Esophagus mucosa (tissue), 1 donor: ENCODE measurements at regions not wholly inside any gene's neighbourhood (a gene's known extent, or its start where the extent isn't known, plus 50 kb on each side); places are given as distances from the start of the nearest gene placed in this dataset.

Experiments
- ATAC-seq: fragments of 200-7000 bp; cut with Tn5 transposase; one replicate; pipeline ENCODE4 v1.9.1; 2020
- donor health status: DM: yes; HTN: yes; CAD: no.

DNA sequence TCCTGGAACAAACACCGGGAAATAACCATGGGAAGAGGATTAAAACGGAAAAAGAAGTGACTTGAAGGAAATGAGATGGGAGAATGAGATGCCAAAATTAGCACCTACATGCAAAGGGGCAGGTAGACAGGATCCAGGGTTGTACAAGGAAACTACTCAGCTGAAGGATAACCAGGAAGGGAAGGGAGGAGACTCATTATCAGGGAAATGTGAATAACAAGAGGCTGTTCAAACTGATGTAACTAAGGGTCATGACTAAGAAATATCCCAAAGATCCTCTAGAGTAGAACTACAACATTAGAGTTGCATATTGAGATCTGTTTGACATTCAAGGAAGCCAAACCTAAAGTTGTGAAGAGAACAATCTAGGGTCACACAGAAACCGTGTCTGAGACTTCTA, 166.2 kb upstream of the SP8 start:
- no peak for ATAC-seq

DNA sequence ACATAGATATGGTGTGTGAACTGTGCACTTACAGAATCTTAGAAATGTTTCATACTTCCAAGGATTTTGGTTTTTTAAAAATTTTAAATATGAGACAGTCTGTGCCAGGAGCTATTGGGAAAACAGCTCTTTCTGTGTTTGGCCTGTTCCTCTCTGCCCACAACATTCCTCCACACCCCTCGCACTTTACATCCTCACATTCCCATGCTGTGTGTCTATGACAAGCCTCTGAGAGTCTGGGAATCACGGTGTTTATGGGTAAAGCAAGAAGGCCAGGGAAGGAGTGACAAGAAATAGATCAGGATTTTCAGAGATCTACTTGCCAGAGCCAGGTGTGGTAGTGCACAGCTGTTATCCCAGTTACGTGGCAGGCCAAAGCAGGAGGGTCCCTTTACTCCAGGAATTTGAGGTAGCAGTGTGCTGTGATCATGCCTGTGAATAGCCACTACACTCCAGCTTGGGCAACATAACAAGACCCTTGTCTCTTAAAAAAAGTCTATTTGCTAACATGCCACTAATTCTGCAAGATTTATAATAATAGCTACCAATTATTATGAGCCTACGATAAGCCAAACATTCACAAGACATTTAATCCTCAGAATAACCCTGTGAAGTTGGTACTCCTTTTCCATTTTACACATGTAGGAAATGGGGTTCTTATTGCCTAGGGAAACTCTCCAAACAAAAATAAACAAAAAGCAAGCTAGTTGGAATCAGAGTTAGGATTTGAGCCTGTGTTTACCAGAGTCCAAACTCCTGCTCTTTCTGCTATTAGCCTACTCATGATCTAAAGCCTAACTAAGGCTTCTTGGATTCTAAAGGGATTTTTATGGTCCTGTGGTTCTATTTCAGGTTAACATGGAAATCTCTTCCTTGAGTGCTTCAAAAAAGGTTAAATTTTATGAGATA, 168.3 kb upstream of the SP8 start:
- no peak for ATAC-seq

DNA sequence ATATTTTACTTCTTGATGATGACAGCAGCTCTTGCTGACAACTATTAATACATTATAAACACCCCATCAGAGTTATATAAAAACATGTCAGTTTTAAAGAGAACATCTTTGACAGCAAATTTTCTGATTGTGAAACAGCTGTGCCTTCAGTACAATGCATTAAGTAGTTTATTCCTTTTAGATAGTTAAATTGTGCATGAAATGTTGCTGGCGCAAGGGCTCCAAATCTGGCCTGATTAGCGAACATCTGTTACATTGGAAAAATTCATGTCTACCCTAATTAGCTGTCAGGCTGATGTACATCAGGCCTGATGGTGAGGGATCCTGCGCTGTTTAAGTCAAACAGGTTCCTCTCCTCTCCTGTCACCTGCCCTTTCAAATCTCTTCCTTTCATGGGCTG, 171.9 kb upstream of the SP8 start:
- ATAC-seq: no peak

DNA sequence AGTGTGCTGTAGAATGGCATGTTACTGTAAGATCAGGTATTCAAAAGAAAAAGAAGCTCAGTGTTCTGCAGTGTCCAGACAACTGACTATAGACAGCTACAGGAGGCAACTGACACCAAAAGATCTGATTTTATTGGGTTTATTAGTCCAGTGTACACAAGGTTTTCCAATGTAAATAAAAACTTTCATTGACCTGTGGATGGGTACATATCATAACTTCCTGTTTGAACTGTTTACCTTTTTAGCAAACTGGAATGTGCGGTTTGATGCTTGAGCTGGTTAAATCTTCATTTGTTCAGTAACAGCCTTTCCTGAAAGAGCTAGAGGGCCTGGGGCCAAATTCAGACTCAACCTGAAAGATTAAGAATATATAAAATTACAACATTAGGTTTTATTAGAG, 172.6 kb upstream of the SP8 start:
- peak; percentile 36 for ATAC-seq

DNA sequence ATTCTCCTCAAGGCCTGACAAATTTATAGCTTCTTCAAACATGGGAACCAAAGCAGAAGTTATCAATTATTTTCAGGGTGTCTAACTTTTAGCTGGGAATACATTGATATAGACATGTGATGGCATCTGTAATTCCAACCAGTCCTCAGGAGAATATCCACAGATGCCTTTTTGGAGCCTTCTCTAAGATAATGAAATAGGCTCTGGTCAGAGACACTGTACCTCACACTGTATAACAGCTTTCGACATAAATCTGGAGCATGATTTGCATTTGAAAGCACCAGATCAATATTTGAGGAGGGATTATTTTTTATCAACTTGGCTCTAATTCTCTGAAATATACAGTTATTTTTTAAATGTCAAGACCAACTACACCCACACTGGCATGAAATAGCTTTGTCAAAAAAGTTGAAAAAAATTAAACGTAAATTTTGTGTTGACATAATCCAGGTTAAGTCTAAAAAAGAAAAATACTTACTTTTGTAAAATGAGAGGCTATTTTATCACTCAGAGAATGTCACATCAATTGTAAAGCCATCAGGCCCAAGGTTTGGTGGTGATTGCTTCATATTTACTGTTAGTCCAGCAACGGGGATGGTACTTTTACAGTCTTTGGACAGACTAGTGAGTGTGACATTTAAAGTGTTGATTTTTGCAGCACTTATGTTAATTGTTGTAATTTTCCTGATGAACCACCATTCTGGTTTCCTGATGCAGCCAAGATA, 177.0 kb upstream of the SP8 start:
- no peak for ATAC-seq

DNA sequence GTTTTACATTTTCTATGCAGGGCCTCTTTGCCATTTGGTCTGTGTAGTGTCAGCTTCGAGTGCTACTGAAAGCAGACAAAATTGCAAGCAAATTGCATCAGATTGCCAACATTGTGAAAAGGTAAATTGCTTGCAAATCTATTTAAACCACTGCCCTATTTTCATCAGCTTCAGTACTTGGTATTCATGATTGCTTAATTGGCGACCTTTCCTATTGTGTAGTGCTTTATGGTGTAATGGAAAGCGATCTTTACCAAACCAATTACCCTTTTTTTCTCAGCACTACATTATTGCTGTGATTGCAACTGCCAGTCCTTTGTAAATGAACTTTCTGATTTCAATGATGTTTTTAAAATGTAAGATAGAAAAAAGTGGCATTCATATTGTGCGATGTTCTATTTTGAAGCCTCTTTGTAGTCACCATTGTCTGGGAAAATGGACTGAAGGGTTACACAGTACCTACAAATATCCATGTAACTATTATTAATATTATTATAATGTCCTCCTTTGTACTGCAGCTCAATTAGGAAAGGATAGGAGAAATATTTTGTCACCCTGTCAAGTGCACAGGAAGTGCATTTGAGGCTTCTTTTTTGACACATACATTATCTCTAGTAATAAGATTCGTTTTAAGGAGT, 177.7 kb upstream of the SP8 start:
- no peak for ATAC-seq

DNA sequence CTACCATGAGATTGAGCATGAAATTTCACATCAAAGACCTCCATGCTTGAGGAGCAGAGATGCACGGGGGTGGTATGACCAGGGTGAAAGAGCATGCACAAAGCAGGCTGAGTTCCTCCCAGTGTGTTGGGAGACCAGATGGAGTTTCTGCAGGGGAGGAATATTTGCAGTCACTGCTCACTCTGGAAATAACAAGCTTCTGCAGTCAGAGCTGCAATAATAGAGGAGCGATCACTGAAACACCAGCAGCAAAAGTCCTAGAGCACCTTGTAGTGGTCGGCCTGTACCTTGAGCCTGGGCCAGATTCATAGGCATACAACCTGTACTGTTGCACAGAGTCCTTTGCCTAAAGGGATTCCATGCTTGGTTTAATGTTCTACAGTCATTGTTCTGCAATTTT, 184.5 kb upstream of the SP8 start:
- no peak for ATAC-seq

DNA sequence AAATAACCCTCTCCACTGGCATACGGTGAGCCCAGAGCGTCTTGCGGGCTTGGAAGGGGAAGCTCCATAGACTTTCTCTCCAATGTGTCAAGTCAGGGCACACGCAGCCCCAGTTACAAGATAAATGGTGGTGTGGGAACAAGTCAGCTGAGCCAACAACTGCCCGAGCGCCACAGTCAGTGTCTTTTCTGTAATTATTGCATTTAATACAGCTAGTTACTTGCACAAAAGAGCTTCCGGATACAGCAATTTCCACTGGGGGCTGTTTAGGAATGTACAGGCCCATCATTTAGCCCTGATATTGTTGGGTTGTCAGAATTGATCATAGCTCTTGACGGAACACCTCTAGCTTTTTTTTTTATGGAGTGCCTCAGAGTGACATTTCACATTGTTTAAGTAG, 193.5 kb upstream of the SP8 start:
- no peak for ATAC-seq

DNA sequence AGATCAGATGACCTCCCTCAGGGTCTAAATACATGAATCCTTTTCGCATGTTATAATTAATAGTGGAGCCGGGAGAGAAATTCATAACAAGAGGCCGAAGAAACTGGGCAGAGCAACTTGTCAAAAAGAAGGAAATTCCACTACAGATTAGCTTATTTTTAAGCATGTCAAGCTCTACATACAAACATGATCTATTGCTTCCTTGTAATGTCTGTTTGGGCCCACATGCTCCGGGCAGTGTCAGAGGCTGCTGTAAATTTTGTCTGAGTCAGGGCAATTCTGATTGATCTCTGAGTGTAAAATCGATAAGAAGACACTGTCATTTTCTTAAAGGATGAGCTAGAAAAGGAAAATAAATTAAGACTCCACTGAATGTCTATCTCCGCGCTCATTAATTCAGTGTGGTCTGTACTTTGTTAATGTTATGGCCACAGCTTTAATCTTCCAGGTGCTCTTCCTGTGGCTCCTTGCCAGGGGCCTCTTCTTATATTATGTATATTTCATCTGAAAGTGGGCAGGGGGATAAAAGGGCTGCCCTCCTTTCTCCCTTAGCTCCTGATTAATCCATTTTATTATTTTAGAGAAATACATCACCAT, 194.1 kb upstream of the SP8 start:
- ATAC-seq: no peak

DNA sequence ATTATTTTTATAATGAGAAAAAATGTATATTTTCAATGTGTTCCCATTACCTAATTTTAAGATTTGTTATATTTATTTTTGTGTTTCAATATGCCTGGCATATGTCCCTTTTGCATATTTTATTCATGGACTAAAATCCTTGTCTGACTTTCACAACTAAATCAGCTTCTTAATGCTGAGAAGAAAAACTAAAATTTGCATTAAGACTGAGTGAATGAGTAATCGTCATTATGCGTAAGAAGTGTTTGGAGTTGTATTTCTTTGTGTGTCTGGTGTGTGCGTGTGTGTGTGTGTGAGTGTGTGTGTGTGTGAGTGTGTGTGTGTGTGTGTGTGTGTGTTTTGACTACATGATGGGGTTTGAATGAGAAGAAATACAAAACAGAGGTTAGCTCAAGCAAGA, 201.7 kb upstream of the SP8 start:
- ATAC-seq: no peak

DNA sequence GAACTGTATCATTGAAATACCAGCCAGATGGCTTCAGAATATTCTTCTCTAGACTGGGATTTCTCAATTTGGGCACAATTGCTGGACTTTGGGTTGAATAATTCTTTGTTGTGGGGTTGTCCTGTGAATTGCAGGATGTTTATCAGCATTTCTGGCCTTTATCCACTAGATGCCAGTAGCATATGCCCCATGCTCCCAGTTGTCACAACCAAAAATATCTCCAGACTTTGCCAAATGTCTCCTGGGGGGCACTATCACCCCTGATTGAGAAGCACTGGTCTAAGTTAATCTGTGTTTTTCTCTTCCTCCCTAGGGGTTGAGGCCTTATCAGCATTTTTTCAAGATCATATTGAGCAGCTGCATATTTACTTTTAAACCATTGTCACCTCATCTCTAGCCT, 204.9 kb upstream of the SP8 start:
- ATAC-seq: no peak

DNA sequence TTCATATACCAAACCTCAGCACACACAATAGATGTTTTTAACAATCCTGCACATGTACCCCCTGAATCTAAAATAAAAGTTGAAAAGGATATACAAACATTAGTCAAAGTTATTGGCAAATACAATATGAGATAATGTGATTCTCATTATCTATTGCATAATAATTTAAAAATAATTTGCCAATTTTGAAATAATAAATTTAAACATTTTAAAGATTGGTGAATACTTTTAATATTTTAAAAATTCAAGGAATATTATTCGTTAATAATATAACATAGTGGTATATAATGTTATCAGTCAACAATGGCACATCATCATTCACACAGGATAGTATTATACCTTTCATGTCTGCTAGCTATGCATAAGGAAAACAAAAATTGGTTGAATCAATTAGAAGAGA, 207.0 kb upstream of the SP8 start:
- no peak for ATAC-seq

DNA sequence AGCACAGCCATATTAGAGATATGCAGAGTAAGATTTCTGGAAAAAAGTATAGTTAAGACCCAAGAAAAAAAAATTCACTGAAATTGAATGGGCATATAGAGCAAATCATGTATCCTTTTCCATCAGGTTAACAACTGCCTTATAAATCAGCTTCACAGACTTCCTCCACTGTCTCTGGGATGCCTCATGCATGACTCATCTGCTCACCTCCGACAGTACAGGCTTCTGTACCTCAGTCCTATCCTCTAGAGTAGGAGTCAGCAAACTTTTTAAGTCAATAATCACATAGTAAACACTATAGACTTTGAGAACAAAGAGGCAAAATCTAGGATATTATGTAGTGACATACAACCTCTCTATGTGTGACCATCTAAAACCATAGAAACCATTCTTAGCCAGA, 211.6 kb upstream of the SP8 start:
- peak; percentile 99 for ATAC-seq

DNA sequence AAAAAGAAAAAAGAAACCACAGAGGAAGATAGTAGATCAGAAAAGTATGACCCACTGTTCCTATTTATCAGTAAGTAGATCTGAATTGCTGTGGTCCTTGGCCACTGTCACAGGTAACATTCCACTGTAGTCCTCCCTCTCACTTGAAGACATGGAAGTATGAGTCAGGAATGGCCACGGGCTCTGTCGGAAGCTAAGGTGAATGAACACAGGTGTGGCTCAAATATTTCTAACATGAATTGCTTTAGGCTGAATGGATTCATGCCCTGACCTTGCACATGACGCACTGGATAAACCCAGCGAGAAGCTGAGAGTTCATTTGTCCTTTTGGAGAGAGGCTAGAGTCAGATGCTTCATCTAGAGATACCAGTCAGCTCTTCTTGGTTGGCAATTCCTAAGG, 224.5 kb upstream of the SP8 start:
- ATAC-seq: peak; percentile 97

DNA sequence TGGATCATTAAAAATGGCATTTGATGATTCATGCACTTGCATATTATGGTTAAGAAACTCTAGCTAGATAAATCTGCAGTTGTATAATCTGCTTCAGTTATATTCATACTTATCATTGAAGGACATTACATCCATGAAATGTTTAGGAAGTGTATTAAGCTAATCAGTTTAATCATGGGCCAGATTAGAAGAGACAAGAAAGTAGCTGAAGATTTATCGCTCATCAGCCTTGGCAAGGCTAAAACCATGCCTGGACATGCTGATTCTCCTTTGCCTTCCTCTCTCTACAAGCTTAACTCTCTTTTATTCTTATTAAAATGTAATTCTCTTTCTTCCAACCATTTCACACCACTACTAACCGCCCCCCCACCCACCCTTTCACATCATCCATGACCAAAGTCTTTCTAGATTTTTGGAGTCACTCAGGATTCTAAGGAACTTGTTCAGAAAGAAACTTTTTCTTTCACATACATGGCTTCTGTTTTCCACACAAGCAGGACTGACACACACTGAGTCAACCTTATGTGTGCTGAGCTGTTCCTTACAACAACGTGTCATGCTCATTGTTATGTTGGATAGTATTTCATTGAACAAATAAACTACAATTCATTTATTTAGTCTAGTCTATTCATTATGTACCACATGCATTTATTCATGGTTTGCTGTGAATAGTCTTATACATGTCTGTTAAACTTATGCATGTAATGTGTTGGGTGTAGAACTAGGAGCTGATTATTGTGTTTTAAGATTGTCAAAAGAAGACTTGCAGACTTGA, 227.3 kb upstream of the SP8 start:
- ATAC-seq: peak; percentile 89

DNA sequence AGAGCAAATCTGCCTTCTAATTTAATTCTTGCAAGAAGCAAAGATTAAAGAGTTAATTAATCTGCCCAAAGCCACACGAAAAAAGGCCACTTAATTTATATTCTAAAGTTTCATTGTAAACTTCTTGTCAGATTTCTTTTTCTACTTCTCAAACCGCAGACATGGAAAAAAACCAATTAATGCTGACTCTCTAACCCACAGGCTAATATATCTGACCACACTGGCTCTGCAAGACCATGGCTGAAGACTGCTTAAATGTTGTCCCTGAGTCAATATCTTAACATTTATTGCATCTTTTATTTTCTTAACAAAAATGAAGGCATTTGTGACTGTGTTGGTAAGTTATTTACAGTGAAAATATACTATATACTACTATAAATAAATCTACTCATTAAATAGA, 234.0 kb upstream of the SP8 start:
- ATAC-seq: no peak

DNA sequence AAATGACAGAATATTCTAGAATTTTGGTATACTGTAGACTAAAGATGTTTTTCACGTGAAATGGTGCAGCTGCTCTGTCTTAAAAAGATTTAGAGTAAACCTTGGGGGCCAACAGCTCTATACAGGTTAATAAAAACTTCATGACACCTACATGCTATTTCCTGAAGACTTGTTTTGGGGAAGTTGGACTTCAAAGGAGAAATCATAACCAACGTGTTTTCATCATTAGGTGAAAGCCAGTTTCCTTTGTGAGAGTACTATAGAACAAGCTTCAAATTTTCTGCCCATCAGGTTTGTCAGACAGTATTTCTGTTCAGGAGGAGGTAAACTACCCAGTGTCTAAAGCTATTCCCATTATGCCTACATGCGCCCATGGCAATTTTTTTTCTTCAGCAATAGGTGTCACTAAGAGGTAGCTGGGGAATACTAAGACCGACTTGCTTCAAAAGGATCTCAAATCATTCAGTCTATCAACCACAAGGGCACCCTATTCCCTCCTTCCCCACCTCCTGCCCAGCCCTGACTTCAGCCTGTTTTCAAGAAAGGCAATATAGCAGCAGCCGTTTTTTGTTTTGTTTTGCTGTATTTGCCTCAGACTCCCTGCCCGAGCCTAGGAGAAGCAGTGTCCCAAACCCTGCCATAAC, 237.3 kb upstream of the SP8 start:
- ATAC-seq: no peak

DNA sequence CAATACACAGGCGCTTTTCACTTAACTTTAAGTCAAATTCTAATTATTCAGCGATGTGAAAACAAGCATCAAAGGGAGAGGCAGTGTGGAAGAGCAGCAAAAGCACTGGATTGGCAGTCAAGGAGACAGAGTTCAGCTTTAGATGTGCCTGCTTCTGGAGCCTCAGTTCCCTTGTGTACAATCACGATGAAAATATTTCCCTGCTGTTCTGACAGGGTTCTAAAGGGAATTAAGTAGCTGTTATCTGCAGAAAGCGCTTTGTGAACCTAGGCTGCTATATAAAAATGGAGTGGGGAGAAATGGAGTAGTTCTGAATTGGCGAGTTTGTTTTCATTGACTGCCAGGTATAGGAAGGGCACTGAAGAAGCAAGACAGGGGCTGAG, 237.8 kb upstream of the SP8 start:
- no peak for ATAC-seq

DNA sequence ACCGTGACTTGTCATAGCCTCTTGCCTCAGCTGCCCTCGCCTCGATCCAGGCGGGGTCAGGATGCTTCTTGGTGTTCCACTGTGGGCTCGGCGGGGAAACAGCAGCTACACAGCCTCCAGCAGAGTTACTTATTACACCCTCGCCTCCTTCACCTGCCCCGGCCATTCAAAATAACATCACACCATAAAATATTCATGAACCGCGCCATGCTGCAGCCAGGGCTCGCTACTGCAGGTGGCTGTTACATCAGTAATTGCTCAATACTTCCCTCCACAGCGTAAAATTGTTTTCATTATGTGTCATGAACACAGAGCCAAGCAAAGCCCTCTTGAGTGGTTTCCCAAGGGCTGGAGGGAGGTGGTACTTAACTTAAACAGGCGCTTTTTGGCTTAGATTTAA, 241.5 kb upstream of the SP8 start:
- ATAC-seq: no peak

DNA sequence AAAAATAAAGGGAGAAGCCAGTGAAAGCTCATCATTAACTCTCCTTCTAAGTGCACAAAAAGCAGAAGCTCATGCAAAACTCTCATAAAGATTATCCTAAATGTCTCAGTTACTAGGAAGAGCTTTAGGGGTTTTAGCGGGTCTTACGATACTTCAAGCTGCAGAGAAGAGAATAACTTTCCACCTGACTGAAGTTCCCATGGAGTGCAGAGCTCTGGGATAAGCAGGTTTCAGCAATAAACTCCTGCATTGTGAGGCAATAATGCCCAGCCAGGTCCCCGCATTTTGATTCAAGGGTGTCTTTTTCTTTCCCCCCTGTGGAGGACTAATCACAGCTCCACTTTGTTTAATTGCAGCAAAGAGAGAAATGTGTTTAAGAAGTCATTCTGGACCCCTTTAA, 241.9 kb upstream of the SP8 start:
- no peak for ATAC-seq

DNA sequence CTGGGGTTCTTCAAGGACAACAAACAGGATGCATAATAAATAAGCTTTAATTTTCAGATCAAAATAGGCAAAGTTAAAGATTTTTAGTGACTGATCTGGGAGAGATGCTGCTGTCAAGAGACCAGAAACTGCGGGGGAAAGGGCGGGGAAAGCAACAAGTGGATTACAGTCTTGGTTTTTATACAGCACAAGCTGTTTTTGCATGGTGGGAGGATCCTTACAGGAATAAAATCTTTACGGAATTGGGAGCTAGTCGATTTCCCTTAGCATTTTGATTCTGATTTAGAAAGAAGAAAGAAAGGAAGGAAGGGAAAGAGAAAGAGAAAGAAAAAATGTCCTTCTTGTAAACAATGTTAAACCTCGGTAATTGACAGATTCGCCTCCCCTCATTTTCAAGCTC, 242.3 kb upstream of the SP8 start:
- no peak for ATAC-seq

DNA sequence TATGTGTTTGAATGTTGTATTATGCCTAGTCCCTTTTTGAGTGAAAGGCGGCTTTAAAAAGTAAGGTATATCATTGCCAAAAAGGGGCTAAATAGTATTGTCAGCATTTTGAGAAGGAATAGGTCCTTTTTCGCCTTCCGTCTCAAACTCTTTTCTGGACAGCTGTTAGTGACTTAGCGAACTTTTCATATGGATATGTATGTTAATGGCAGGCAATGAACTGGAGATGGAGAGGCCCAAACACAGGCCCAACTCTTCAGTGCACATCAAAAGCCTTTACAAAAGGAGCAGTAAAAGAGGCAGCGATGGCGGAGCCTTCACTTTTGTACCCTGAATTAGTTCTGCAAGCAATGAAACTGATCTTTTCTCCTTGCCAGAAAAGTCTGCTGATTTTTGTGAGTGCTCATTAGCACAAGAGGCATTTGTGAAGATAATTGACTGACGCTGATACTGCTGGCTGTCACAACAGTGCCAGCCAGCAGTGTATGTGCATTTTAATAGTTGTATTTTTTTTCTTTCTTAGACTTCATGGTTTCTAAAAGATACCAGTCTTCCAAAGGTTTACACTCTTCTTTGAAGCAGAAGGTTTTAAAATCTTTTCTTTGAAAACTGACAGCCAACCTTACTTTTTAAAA, 243.7 kb upstream of the SP8 start:
- no peak for ATAC-seq
